Hematopoietic multipotent progenitor cell treated with erythropoietin and hydrocortisone succinate and interleukin-3 and kit ligand, for 8 days (in vitro differentiated cells): ENCODE measurements at regions not wholly inside any gene's neighbourhood (a gene's known extent, or its start where the extent isn't known, plus 50 kb on each side); places are given as distances from the start of the nearest gene placed in this dataset.
A peak's percentile ranks its signal among the peaks of the same experiment; 100 is the strongest.
"Not testable (repeated sequence)": the region's sequence is repeated elsewhere in the genome, so short reads cannot be mapped to it uniquely, and the experiment has no call there.

Source experiments
- DNase-seq: peaks from one replicate; pipeline ENCODE4 v3.0.0-alpha.2; 2015

- no peak for DNase-seq
These were observed 397.5 kb upstream of the PRKCQ start for GRCh38 chr10:6977398-6978186.

- no peak for DNase-seq
These were observed 393.8 kb upstream of the PRKCQ start for GRCh38 chr10:6973899-6974298.

- DNase-seq: no peak
These were observed 392.1 kb upstream of the PRKCQ start for GRCh38 chr10:6972226-6972625.

DNA sequence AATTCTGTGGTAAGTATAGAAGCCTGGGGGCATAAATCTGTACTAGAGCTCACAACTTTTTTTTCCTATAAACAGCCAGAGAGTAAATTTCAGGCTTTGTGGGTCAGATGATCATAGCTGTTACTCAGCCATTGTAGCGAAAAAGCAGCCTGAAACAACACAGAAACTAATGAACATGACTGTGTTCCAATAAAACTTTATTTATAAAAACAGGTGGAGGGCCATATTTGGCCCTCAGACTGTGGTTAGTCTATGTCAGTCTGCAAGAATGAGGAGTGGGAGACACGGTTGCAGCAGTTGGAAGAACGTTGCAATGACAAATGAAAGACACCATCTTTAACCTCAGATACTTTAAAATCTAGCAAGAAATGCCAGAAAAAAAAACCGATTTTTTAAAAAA is 389.6 kb upstream of the PRKCQ start:
- DNase-seq: no peak

GRCh38 chr10:6964543-6964942 is 384.5 kb upstream of the PRKCQ start:
- no peak for DNase-seq

DNA sequence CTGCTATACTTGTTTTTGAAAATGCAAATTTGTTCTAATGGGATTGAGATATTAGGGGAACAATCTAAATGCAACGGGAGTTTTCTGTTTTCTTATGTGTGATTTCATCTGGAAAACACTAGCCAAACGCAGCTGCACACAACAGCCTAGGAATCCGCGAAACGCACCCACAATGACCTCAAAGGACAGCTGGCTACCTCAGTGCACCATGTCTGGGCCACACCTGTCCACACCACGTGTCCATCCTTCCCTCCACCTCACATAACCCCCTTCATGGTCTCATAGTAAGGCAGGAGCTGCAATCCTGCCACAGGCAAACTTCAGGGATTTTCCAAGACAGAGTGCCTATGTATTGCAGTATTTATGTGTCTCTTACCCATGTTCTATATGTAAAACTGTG is 382.5 kb upstream of the PRKCQ start:
- no peak for DNase-seq

DNA sequence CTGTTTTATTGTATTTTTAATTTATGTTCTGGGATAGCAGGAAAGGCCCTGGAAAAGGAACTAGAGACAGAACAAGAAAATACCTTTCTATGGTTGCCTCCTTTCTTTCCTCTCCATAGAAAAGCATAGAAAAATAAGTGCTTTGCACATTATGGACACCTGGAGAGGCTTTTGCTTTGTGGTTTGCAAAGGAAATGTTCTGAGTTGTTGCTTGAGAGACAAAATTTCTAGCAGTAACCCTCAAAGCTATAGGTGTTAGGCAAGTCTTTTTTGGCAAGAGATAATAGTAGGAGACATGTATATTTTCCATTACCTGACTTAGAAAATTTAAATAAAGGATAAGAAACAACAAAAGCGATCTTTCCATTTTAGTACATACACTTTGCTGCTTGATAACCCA is 378.6 kb upstream of the PRKCQ start:
- no peak for DNase-seq

DNA sequence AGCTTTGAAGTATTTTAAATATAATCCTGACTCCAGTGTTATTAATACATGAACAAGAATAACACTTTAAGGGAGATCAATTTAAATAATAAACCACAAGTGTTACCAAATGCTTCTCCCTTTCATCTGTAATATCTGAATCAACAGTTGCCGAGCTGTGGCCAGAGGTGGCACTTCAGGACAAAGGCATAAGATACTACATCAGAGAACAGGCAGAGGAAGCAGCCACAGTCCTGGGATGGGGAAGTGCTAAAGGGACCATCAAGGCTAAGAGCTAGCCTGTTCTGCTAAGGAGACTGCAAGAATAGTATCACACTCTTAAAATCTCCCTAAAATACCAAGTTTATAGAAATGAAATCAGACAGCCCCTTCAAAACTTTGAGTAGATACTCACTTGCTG is 378.2 kb upstream of the PRKCQ start:
- peak; percentile 75 for DNase-seq

- no peak for DNase-seq
These were observed 377.8 kb upstream of the PRKCQ start for GRCh38 chr10:6957851-6958250.

GRCh38 chr10:6956562-6956961 is 376.5 kb upstream of the PRKCQ start:
- DNase-seq: no peak

- no peak for DNase-seq
These were observed 373.3 kb upstream of the PRKCQ start for GRCh38 chr10:6953271-6953801.

DNA sequence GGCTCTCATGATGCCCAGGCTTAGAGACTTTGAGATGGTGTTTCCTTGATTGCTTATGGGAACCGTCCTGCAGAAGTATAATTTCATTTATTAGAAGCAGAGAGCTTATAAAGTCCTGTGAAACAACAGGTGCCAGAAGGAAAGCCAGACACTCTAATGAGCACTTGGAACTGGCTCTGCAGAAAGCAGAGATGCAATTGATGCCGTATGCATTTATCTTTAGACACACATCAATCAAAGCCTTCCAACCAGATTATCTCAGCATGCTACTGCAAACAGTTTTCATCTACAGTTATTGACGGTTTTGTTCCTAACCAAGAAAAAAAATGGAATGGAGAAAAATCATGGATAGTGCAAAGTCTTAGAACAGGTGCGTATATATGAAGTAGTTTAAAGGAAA is 371.7 kb upstream of the PRKCQ start:
- DNase-seq: no peak

DNA sequence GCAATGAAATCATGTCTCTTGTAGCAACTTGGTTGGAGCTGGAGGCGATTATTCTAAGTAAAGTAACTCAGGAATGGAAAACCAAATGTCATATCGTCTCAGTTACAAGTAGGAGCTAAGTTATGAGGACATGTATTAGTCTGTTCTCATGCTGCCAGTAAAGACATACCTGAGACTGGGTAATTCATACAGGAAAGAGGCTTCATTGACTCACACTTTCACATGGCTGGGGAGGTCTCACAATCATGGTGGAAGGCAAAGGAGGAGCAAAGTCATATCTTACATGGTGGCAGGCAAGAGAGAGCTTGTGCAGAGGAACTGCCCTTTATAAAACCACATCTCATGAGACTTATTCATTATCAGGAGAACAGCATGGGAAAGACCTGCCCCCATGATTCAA is 370.1 kb upstream of the PRKCQ start:
- no peak for DNase-seq

- no peak for DNase-seq
These were observed 364.4 kb upstream of the PRKCQ start for GRCh38 chr10:6944436-6944835.

DNA sequence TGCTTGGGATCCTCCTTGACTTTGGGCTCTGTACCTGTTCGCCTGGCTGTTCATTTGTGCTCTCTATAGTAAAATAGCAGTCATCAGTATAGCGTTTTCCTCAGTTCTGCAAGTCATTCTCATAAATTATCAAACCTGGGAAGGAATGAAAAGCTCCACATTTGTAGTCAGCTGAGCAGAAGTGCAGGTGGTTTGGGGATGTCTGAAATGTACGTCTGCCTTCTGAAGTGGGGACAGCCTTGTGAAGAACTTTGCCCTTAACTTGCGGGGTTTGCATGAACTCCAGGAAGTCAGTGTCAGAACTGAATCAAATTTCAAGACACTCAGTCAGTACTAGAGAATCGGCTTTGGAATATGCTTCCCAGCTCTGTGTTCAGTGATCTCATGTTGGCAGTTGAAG is 358.3 kb upstream of the PRKCQ start:
- DNase-seq: no peak

GRCh38 chr10:6936931-6937330 is 356.9 kb upstream of the PRKCQ start:
- no peak for DNase-seq

DNA sequence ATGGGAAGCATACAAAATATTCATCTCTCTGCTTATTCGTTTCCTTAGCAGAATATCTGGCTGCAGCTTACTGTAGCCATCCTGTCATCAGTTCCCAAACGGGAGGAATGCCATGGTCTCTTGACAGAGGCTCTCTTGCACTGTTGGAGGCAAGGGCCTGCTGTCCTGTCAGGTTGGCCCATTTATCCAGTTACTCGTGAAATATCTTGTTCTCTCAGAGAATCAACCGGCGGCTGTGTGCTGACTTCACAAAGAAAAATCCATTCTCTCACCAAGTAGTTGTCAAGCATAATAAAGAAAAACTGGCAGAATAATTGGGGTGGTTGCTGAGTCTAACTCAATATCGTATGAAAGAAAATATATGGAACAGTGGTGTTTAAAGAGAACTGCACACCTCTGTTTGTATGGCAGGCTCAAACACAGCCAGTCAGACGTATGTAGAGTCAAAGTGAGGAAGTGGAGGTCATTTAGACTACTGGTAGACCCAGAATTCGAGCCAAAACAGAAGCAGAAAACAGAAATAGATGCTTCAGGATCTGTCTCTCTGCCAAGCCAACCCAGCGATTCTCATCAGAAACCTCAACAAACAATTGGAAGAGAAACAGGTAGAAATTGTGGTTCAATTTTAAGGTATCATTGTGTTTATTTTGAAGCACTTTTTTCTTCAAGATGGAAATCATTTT is 349.2 kb upstream of the PRKCQ start:
- peak; percentile 18 for DNase-seq

DNA sequence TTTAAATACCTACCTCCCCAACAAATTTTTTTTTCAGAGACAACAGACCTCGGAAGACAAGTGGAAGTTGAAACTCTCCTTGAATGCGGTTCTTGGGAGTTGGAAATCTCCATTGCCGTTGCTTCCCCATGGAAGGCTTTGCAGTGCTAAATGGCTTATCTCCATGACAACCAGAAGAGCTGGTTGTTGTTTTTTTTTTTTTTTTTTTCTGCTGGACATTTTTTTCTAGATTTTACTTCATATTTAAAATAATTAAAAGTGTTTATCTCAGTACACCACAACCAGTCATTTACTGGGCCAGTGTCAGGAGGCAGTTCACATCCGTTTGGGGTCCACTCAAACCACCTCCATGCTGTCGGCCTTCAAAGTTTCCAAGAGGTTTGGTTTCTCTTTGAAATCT is 348.5 kb upstream of the PRKCQ start:
- DNase-seq: peak; percentile 26

GRCh38 chr10:6926971-6927370 is 346.9 kb upstream of the PRKCQ start:
- peak; percentile 26 for DNase-seq

- no peak for DNase-seq
These were observed 345.1 kb upstream of the PRKCQ start for GRCh38 chr10:6925146-6925545.

DNA sequence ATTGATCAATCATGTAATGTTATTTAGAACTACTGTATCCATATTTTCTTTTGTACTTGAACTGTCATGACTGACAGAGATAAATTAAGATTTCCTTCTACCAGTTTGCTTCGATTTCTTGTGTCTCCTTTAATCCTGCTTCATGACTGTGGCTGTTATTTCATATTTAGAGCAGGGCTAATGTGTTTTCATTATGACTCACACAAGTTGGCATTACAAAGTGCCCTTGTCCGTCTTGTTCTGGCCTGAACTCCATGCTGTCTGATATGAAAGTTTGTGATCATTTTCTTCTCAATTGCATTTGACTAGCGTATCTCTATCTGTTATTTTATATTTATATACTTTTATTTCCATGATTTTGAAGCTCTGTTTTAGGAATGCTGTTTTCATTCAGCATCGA is 344.1 kb upstream of the PRKCQ start:
- DNase-seq: no peak

DNA sequence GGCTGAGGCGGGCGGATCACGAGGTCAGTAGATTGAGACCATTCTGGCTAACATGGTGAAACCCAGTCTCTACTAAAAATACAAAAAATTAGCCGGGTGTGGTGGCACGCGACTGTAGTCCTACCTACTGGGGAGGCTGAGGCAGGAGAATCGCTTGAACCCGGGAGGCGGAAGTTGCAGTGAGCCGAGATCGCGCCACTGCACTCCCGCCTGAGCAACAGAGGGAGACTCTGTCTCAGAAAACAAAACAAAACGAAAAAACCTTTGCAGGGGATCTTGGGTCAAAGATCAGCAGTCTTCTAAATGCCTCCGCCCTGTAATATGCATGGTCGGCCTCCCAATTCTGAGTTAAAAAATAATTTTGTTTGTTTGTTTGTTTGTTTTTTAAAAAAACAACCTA is 340.9 kb upstream of the PRKCQ start:
- DNase-seq: not testable (repeated sequence)

DNA sequence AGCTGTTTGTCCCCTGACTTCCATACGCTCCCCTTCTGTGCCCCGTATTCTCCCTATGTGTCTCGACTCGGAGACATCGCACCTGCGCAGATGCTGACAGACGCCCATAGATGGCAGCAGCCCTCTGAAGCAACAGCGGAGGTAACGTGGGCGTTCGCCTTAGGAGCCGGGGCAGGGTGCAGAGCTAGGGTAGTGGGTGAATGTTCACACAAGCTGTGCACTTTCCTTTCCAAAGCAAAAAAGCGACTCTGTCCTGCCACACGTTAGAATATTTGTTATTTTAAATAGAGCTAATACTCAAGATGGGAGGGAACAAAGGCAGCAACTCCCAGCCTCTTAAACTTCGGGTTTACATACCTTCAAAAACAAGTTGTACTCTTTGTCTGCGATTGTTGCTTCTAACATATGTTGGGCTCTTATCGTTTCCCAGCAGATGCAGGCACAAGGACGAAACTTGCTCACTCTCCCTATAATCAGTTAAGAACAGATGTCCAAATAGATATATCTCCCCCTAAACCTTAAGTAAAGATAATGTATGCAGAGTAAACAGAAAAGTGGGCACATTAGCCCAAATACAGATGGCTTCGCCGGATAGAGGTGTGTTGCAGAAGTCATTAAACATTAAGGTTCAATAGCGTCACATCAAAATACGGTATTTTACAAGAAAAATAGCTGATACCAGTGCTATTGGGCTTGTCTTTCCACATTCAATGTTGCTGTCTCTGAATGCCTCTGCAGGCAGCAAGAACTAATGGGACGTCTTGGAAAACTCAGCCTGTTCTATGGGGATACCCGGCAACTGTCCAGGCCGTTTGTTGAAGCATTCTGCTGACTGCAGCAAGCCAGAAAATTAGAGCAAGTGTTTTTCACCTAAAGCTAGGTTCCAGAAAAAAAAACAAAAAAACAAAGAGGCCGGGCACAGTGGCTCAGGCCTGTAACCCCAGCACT is 340.3 kb upstream of the PRKCQ start:
- peak; percentile 98 for DNase-seq
